Stomach smooth muscle (tissue), 2 donors: ENCODE measurements at regions not wholly inside any gene's neighbourhood (a gene's known extent, or its start where the extent isn't known, plus 50 kb on each side); places are given as distances from the start of the nearest gene placed in this dataset.
A peak's percentile ranks its signal among the peaks of the same experiment; 100 is the strongest.
"Not testable (repeated sequence)": the region's sequence is repeated elsewhere in the genome, so short reads cannot be mapped to it uniquely, and the experiment has no call there.

Source experiments
- H3K27ac ChIP-seq: one replicate; pipeline ENCODE4 v1.7.0; 2013; ENCODE audit warnings: mild to moderate bottlenecking, low read length, inconsistent platforms
- H3K27me3 ChIP-seq, 2 donors: one replicate each; pipeline ENCODE4 v1.7.0; 2013; ENCODE audit warnings: low read length in 2 of 2; ENCODE audit not compliant: insufficient read depth in 2 of 2, control insufficient read depth in 1 of 2
- H3K36me3 ChIP-seq, 2 donors: one replicate each; pipeline ENCODE4 v1.7.0; 2013; ENCODE audit warnings: low read length in 2 of 2; ENCODE audit not compliant: control insufficient read depth in 2 of 2, insufficient read depth in 2 of 2
- H3K4me1 ChIP-seq: one replicate; pipeline ENCODE4 v1.7.0; 2013; ENCODE audit warnings: low read length; ENCODE audit not compliant: control insufficient read depth, insufficient read depth
- H3K4me3 ChIP-seq, 2 donors: one replicate each; pipeline ENCODE4 v1.7.0; 2013; ENCODE audit warnings: low read length in 2 of 2
- H3K9ac ChIP-seq, 2 donors: one replicate each; pipeline ENCODE4 v1.7.0; 2013; ENCODE audit warnings: low read length in 2 of 2, mild to moderate bottlenecking in 1 of 2
- H3K9me3 ChIP-seq, 2 donors: one replicate each; pipeline ENCODE4 v1.7.0; 2013; ENCODE audit warnings: low read length in 2 of 2; ENCODE audit not compliant: control insufficient read depth in 2 of 2
- donor health status: healthy.
- donor health status: Pancreatic carcinoma.

- peak overlapping the region; percentile 55 to 62 for H3K9ac ChIP-seq
These were observed 270.7 kb downstream of the ZNF33B start for GRCh38 chr10:42367532-42368230.

GRCh38 chr10:42351745-42352144, 286.6 kb downstream of the ZNF33B start:
- peaks cover 0 to 4% of the 10 kb centered on the region in 2 donors for H3K9me3 ChIP-seq
- H3K27ac ChIP-seq, result no peak overlapping the region
- no peak overlapping the region for H3K9ac ChIP-seq
- no peak overlapping the region for H3K4me3 ChIP-seq
- no peaks in the 10 kb centered on the region for H3K4me1 ChIP-seq
- no peaks in the 10 kb centered on the region for H3K27me3 ChIP-seq
- H3K36me3 ChIP-seq, result no peaks in the 10 kb centered on the region

More at GRCh38 chr10:42367532-42368230, 270.7 kb downstream of the ZNF33B start:
- H3K36me3 ChIP-seq, result no peaks in the 10 kb centered on the region
- H3K9me3 ChIP-seq, result no peaks in the 10 kb centered on the region
- H3K27me3 ChIP-seq, result no peaks in the 10 kb centered on the region
- no peaks in the 10 kb centered on the region for H3K4me1 ChIP-seq
- no peak overlapping the region for H3K27ac ChIP-seq
- peak overlapping the region; percentile 72 to 85 for H3K4me3 ChIP-seq

- H3K27me3 ChIP-seq, H3K9ac ChIP-seq, H3K36me3 ChIP-seq, H3K4me1 ChIP-seq, H3K27ac ChIP-seq: not testable (repeated sequence)
- Histone ChIP-seq H3K9me3 (peaks cover 5 to 23% of the 10 kb centered on the region in 2 donors), H3K4me3 (peak overlapping the region in 1 of 2 donors; percentile 36)
These were observed 301.6 kb downstream of the ZNF33B start for GRCh38 chr10:42336593-42337337.

GRCh38 chr10:42335653-42336296, 302.6 kb downstream of the ZNF33B start:
- peaks cover 5 to 23% of the 10 kb centered on the region in 2 donors for H3K9me3 ChIP-seq
- not testable (repeated sequence) for H3K4me1 ChIP-seq, H3K36me3 ChIP-seq, H3K9ac ChIP-seq, H3K27me3 ChIP-seq, H3K4me3 ChIP-seq, H3K27ac ChIP-seq

GRCh38 chr10:42304341-42304740, 334.0 kb downstream of the ZNF33B start:
- no peaks in the 10 kb centered on the region for H3K36me3 ChIP-seq
- H3K9ac ChIP-seq, result no peak overlapping the region
- no peaks in the 10 kb centered on the region for H3K4me1 ChIP-seq
- no peak overlapping the region for H3K27ac ChIP-seq
- H3K9me3 ChIP-seq, result peaks cover 32 to 36% of the 10 kb centered on the region in 2 donors
- H3K27me3 ChIP-seq, result no peaks in the 10 kb centered on the region
- no peak overlapping the region for H3K4me3 ChIP-seq

- not testable (repeated sequence) for H3K36me3 ChIP-seq, H3K27ac ChIP-seq, H3K9me3 ChIP-seq, H3K9ac ChIP-seq, H3K4me1 ChIP-seq, H3K27me3 ChIP-seq, H3K4me3 ChIP-seq
These were observed 356.5 kb downstream of the ZNF33B start for GRCh38 chr10:42281896-42282295.

GRCh38 chr10:42269788-42270187, 368.6 kb downstream of the ZNF33B start:
- not testable (repeated sequence) for H3K4me1 ChIP-seq, H3K27ac ChIP-seq, H3K9ac ChIP-seq, H3K4me3 ChIP-seq, H3K9me3 ChIP-seq, H3K36me3 ChIP-seq, H3K27me3 ChIP-seq

- H3K36me3 ChIP-seq, H3K27me3 ChIP-seq, H3K9me3 ChIP-seq, H3K4me3 ChIP-seq, H3K9ac ChIP-seq, H3K4me1 ChIP-seq, H3K27ac ChIP-seq: not testable (repeated sequence)
These were observed 375.1 kb downstream of the ZNF33B start for GRCh38 chr10:42263259-42263658.

GRCh38 chr10:42243002-42243401, 395.4 kb downstream of the ZNF33B start:
- H3K27me3 ChIP-seq, H3K4me3 ChIP-seq: not testable (repeated sequence)

GRCh38 chr10:42242135-42242805, 396.1 kb downstream of the ZNF33B start:
- H3K4me3 ChIP-seq, result peak overlapping the region in 1 of 2 donors; percentile 57
- no peaks in the 10 kb centered on the region for H3K9me3 ChIP-seq
- H3K4me1 ChIP-seq, result peaks cover 2% of the 10 kb centered on the region
- H3K27me3 ChIP-seq, result peaks cover 4 to 7% of the 10 kb centered on the region in 2 donors
- no peaks in the 10 kb centered on the region for H3K36me3 ChIP-seq
- H3K9ac ChIP-seq, result no peak overlapping the region
- H3K27ac ChIP-seq, result no peak overlapping the region

More at GRCh38 chr10:42243002-42243401, 395.4 kb downstream of the ZNF33B start:
- not testable (repeated sequence) for H3K9me3 ChIP-seq, H3K4me1 ChIP-seq, H3K27ac ChIP-seq, H3K9ac ChIP-seq, H3K36me3 ChIP-seq
